Stimulated activated CD8-positive, alpha-beta memory T cell treated with anti-CD3 and anti-CD28 coated beads, Interleukin-15, amount 100 ng/mL, for 1 hour (primary cell): ENCODE measurements at regions not wholly inside any gene's neighbourhood (a gene's known extent, or its start where the extent isn't known, plus 50 kb on each side); places are given as distances from the start of the nearest gene placed in this dataset.

Experiments
- DNase-seq: peaks from one replicate; pipeline ENCODE4 v3.0.0-alpha.2; 2020; ENCODE audit warnings: low read depth

GRCh38 chr10:28928484-28928883 lies 251.2 kb downstream of the BAMBI start:
- DNase-seq = no peak

GRCh38 chr10:28929942-28930341 lies 252.6 kb downstream of the BAMBI start:
- DNase-seq = no peak

- no peak for DNase-seq
Measured at GRCh38 chr10:28930514-28931495, 253.5 kb downstream of the BAMBI start.

- no peak for DNase-seq
Measured at GRCh38 chr10:28935061-28935460, 257.7 kb downstream of the BAMBI start.

GRCh38 chr10:28937959-28938358 lies 260.6 kb downstream of the BAMBI start:
- DNase-seq = no peak

- no peak for DNase-seq
Measured at GRCh38 chr10:28938745-28939144, 261.4 kb downstream of the BAMBI start.

GRCh38 chr10:28939281-28940157 lies 262.2 kb downstream of the BAMBI start:
- DNase-seq = no peak

- no peak for DNase-seq
Measured at GRCh38 chr10:28940158-28940888, 263.0 kb downstream of the BAMBI start.

GRCh38 chr10:28942012-28942411 lies 264.7 kb downstream of the BAMBI start:
- no peak for DNase-seq

- no peak for DNase-seq
Measured at GRCh38 chr10:28945959-28946358, 268.6 kb downstream of the BAMBI start.

GRCh38 chr10:28946479-28946878 lies 269.2 kb downstream of the BAMBI start:
- no peak for DNase-seq

- DNase-seq = no peak
Measured at GRCh38 chr10:28947171-28947570, 269.9 kb downstream of the BAMBI start.

- DNase-seq = no peak
Measured at GRCh38 chr10:28948046-28948445, 270.7 kb downstream of the BAMBI start.

- no peak for DNase-seq
Measured at GRCh38 chr10:28949005-28950004, 272.0 kb downstream of the BAMBI start.

- DNase-seq = no peak
Measured at GRCh38 chr10:28951484-28951883, 274.2 kb downstream of the BAMBI start.

GRCh38 chr10:28952523-28952922 lies 275.2 kb downstream of the BAMBI start:
- DNase-seq = no peak

GRCh38 chr10:28954211-28954610 lies 276.9 kb downstream of the BAMBI start:
- DNase-seq = no peak

- no peak for DNase-seq
Measured at GRCh38 chr10:28958468-28958867, 281.1 kb downstream of the BAMBI start.

- DNase-seq = no peak
Measured at GRCh38 chr10:28959850-28960501, 282.7 kb downstream of the BAMBI start.

GRCh38 chr10:28962768-28963167 lies 285.4 kb downstream of the BAMBI start:
- DNase-seq = no peak
